Type B pancreatic cell (in vitro differentiated cells): ENCODE measurements at regions not wholly inside any gene's neighbourhood (a gene's known extent, or its start where the extent isn't known, plus 50 kb on each side); places are given as distances from the start of the nearest gene placed in this dataset.

Experiments used
- DNase-seq: peaks from one replicate; pipeline ENCODE4 v3.0.0; 2021; ENCODE audit warnings: mixed read lengths; ENCODE audit not compliant: unreplicated experiment; ENCODE audit errors: extremely low spot score
- H3K27ac Mint-ChIP-seq: 2 replicates; pipeline ENCODE4 v1.8.0; 2021; ENCODE audit warnings: mild to moderate bottlenecking, mixed read lengths
- H3K27me3 Mint-ChIP-seq: 2 replicates; pipeline ENCODE4 v1.8.0; 2021; ENCODE audit warnings: mixed read lengths
- H3K36me3 Mint-ChIP-seq: 2 replicates; pipeline ENCODE4 v1.8.0; 2021; ENCODE audit warnings: mixed read lengths
- H3K4me1 Mint-ChIP-seq: one replicate; pipeline ENCODE4 v1.8.0; 2021; ENCODE audit warnings: mixed read lengths; ENCODE audit not compliant: unreplicated experiment
- H3K4me3 Mint-ChIP-seq: 2 replicates; pipeline ENCODE4 v1.8.0; 2021; ENCODE audit warnings: mild to moderate bottlenecking, mixed read lengths
- H3K9me3 Mint-ChIP-seq: 2 replicates; pipeline ENCODE4 v1.8.0; 2021; ENCODE audit warnings: mixed read lengths
- TF ChIP-seq, protein P1 (sequence below): fragments of 200-600 bp; sonication (generic); conservative IDR thresholded peaks from 2 replicates; pipeline ENCODE4 v1.5.0; 2021; ENCODE audit warnings: antibody characterized with exemption, mild to moderate bottlenecking

DNA sequence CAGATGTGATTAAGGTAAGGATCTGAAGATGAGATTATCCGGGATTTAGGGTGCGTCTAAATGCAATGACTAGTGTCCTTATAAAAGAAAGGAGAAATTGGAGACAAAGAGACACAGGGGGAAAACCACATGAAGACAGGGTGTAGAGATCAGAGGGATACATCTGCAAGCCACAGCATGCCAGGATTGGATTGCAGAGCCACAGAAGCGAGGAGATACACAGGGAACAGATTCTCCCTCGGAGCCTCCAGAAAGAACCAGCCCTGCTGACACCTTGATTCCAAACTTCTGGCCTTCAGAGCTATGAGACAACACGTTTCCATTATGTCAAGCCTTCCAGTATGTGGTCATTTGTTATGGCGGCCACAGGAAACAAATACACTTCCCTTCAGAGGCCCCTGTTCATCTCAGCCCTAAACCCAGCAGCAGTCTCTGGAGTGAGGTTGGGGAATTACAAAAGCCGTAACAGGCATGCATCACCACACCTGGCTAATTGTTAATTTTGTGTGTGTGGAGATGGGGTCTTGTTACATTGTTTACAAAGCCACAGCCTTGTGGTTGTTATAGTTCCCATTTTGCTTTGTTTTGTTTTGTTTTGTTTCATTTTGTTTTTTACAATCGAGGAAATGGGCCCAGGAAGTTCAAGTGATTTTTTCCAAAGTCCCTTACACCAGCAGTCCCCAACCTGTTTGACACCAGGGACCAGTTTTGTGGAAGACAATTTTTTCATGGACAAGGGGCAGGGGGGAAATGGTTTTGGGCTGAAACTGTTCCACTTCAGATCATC is 51.6 kb upstream of the LYRM9 start:
- TF ChIP-seq, protein P1, sequence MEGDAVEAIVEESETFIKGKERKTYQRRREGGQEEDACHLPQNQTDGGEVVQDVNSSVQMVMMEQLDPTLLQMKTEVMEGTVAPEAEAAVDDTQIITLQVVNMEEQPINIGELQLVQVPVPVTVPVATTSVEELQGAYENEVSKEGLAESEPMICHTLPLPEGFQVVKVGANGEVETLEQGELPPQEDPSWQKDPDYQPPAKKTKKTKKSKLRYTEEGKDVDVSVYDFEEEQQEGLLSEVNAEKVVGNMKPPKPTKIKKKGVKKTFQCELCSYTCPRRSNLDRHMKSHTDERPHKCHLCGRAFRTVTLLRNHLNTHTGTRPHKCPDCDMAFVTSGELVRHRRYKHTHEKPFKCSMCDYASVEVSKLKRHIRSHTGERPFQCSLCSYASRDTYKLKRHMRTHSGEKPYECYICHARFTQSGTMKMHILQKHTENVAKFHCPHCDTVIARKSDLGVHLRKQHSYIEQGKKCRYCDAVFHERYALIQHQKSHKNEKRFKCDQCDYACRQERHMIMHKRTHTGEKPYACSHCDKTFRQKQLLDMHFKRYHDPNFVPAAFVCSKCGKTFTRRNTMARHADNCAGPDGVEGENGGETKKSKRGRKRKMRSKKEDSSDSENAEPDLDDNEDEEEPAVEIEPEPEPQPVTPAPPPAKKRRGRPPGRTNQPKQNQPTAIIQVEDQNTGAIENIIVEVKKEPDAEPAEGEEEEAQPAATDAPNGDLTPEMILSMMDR = no peak
- Mint-ChIP-seq H3K9me3 (no peaks in the 10 kb centered on the region), H3K27me3 (peaks cover 17% of the 10 kb centered on the region), H3K4me1 (no peaks in the 10 kb centered on the region), H3K27ac (no peak overlapping the region), H3K4me3 (no peak overlapping the region), H3K36me3 (no peaks in the 10 kb centered on the region)
- DNase-seq = no peak

DNA sequence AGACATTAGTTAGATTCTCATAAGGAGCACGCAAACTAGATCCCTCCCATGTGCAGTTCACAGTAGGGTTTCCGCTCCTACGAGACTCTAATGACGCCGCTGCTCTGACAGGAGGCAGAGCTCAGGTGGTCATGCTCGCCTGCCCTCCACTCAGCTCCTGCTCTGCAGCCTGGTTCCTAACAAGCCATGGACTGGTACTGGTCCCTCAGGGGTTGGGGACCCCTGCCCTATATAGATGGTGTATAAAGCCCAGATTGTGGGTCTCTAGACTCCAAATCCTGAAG is 52.1 kb upstream of the LYRM9 start:
- H3K4me3 Mint-ChIP-seq = no peak overlapping the region
- H3K9me3 Mint-ChIP-seq = no peaks in the 10 kb centered on the region
- no peak overlapping the region for H3K27ac Mint-ChIP-seq

DNA sequence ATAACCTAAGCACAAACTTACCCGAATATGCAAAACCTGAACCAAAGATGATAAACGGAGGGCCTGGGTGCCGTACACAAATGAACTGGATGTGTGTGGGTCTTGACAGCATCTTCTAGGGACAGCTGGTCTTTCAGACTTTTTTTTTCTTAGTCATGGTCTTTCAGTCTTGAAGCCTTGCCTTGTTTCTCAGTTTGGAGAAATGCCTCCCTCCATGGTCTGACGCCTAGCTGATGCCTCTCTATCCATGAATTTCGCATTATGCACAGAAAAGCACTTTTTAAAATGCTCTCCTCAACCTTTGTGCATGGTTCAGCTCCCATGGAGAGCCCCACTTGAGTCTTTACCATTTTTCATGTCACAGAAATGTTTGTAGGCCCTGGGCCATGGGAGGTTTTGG is 52.8 kb upstream of the LYRM9 start:
- Mint-ChIP-seq H3K9me3 (no peaks in the 10 kb centered on the region), H3K4me1 (no peaks in the 10 kb centered on the region), H3K4me3 (no peak overlapping the region), H3K27ac (no peak overlapping the region), H3K36me3 (no peaks in the 10 kb centered on the region), H3K27me3 (peaks cover 16% of the 10 kb centered on the region)
- no peak for DNase-seq
- TF ChIP-seq, protein P1 = no peak

More for the DNA sequence above, 52.1 kb upstream of the LYRM9 start:
- TF ChIP-seq, protein P1 = no peak
- H3K4me1 Mint-ChIP-seq = no peaks in the 10 kb centered on the region
- no peaks in the 10 kb centered on the region for H3K36me3 Mint-ChIP-seq
- H3K27me3 Mint-ChIP-seq = peaks cover 17% of the 10 kb centered on the region
- no peak for DNase-seq

DNA sequence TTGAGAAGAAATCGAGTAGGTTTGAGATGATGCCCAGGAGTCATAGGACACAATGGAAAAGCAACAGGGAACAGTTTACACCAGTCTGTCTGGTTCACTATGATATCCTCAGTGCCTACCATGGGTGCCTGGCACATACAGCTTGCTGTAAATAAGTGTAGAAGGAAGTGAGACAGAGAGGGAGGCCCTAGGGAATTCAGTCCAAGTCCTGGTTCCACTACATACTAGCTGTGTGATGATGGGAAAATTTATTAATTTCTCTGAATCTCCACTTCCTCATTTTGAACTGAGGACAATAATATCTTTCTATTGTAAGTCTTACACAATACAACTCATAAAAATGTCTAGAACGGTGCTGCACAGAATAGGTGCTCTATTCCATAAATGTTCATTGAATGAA is 53.3 kb upstream of the LYRM9 start:
- H3K4me3 Mint-ChIP-seq = no peak overlapping the region
- TF ChIP-seq, protein P1 = no peak
- H3K9me3 Mint-ChIP-seq = no peaks in the 10 kb centered on the region
- peaks cover 11% of the 10 kb centered on the region for H3K27me3 Mint-ChIP-seq
- H3K4me1 Mint-ChIP-seq = no peaks in the 10 kb centered on the region
- H3K27ac Mint-ChIP-seq = no peak overlapping the region
- DNase-seq = no peak
- H3K36me3 Mint-ChIP-seq = no peaks in the 10 kb centered on the region

DNA sequence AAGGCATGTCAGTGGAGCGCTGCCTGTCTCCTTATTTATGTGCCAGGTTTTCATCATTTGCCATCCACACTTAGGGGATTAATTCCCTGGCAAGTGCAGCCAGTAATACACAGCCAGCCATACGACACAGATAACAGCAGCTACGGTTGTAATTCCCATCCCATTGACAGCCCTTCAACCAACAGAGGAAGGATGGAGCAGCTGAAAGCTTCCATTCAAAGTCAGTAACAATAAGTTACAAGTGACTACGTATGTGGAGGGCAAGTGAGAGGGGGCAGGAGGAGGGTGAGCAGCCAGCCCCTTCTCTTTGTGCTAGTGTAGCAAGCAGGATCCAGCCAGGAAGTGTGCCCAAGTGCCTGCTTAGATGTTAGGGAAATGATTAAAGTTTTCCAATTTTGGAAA is 53.8 kb upstream of the LYRM9 start:
- H3K27me3 Mint-ChIP-seq = peaks cover 8% of the 10 kb centered on the region
- no peaks in the 10 kb centered on the region for H3K9me3 Mint-ChIP-seq
- no peak for DNase-seq
- H3K4me3 Mint-ChIP-seq = no peak overlapping the region
- no peak overlapping the region for H3K27ac Mint-ChIP-seq
- H3K36me3 Mint-ChIP-seq = no peaks in the 10 kb centered on the region
- H3K4me1 Mint-ChIP-seq = no peaks in the 10 kb centered on the region
- TF ChIP-seq, protein P1 = no peak
